GM21528 (cell line): ENCODE measurements at regions not wholly inside any gene's neighbourhood (a gene's known extent, or its start where the extent isn't known, plus 50 kb on each side); places are given as distances from the start of the nearest gene placed in this dataset.
A peak's percentile ranks its signal among the peaks of the same experiment; 100 is the strongest.

Experiments used
- ATAC-seq: cut with Tn5 transposase; IDR thresholded peaks from one replicate; pipeline ENCODE4 v1.9.1; 2021; ENCODE audit warnings: mild to moderate bottlenecking, moderate library complexity; ENCODE audit not compliant: unreplicated experiment, low FRiP score

- no peak for ATAC-seq
Observed at GRCh38 chr2:160936044-160936806, 224.0 kb upstream of the TANK start.

- no peak for ATAC-seq
Observed at GRCh38 chr2:160940271-160940670, 220.0 kb upstream of the TANK start.

- ATAC-seq = peak; percentile 72
Observed at GRCh38 chr2:160940699-160941098, 219.5 kb upstream of the TANK start.

GRCh38 chr2:160941290-160941846 is 218.9 kb upstream of the TANK start:
- no peak for ATAC-seq

- no peak for ATAC-seq
Observed at GRCh38 chr2:160942476-160943142, 217.6 kb upstream of the TANK start.

- no peak for ATAC-seq
Observed at GRCh38 chr2:160943414-160943813, 216.8 kb upstream of the TANK start.

- ATAC-seq = no peak
Observed at GRCh38 chr2:160952464-160953254, 207.6 kb upstream of the TANK start.

- no peak for ATAC-seq
Observed at GRCh38 chr2:160955578-160955977, 204.7 kb upstream of the TANK start.

GRCh38 chr2:160956243-160956802 is 203.9 kb upstream of the TANK start:
- no peak for ATAC-seq

- no peak for ATAC-seq
Observed at GRCh38 chr2:160963957-160964356, 196.3 kb upstream of the TANK start.

GRCh38 chr2:160967523-160967922 is 192.7 kb upstream of the TANK start:
- no peak for ATAC-seq

- ATAC-seq = no peak
Observed at GRCh38 chr2:160968183-160968582, 192.0 kb upstream of the TANK start.

GRCh38 chr2:160970052-160970965 is 189.9 kb upstream of the TANK start:
- no peak for ATAC-seq

- no peak for ATAC-seq
Observed at GRCh38 chr2:160973991-160974390, 186.2 kb upstream of the TANK start.

- no peak for ATAC-seq
Observed at GRCh38 chr2:160974803-160975202, 185.4 kb upstream of the TANK start.

- no peak for ATAC-seq
Observed at GRCh38 chr2:160976797-160977196, 183.4 kb upstream of the TANK start.

GRCh38 chr2:160977376-160977775 is 182.9 kb upstream of the TANK start:
- no peak for ATAC-seq

- ATAC-seq = no peak
Observed at GRCh38 chr2:160977854-160978253, 182.4 kb upstream of the TANK start.

GRCh38 chr2:160984426-160985077 is 175.7 kb upstream of the TANK start:
- ATAC-seq = no peak
